CD1c-positive myeloid dendritic cell (primary cell): ENCODE measurements at regions not wholly inside any gene's neighbourhood (a gene's known extent, or its start where the extent isn't known, plus 50 kb on each side); places are given as distances from the start of the nearest gene placed in this dataset.

Experiments
- DNase-seq: peaks from one replicate; pipeline ENCODE4 v3.0.0-alpha.2; 2016; ENCODE audit errors: extremely low spot score

DNA sequence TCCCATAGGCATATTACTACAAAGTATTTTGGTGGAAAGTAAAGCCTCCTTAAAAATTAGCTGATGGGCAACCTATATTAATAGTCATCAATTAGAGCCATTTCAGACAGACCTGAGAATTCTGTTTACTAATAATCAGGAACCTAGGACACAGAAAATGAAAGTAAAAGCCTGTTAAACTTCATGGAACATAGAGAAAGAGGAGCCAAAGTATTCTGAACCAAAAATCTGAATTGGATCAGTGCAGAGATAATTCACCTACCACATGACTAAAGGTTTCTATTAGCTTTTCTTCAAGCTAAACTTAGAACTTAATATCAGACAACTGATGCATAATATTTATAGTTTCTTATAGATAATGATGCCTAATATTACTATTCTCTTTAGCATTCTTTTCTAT, 204.5 kb upstream of the RHOBTB1 start:
- DNase-seq = no peak

DNA sequence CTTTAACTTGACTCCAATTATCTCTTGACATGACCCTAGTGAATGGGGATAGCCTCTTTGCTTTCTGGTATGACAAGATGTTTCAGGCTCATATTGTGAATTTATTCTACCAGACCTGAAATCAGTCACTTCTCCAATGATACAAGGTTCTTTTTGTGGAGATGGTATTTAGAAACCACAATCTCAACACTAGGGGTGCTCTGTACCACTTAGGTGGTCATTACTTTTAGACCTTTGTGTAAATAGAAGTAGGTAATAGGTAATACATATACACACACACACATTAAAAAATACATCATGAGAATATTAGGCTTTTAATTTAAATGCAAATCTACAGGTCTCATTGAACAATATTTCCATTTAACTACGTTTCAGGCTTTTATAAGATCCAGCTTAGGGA, 199.0 kb upstream of the RHOBTB1 start:
- DNase-seq = no peak

DNA sequence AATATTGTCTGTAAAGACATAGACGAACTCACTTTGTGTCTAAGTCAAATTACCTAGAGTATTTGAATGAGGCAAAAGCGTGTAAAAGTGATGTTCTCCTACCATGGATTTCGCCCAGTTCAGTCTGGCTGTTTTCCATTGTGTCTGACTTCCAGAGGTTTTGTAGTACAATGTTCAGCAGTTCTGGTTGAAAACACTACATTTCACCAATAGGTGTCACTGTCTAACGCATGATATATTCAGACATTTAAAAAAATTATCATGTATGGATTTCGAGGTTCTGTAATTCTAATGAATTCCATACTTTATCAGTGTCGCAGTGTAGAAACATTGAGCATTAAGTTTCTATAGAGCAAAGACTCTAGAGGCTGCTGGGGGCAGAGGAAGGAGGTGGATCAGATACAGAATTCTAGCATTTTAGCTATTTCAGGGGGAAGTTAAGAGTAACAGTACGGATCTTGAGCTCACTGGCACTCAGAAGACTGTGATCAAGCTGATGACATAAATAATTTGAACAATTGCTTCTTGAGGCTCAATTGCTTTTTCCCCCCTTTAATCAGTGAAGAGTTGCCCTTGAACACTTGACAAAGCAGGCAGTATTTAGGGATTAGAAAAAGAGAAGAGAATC, 196.9 kb upstream of the RHOBTB1 start:
- peak; percentile 60 for DNase-seq

DNA sequence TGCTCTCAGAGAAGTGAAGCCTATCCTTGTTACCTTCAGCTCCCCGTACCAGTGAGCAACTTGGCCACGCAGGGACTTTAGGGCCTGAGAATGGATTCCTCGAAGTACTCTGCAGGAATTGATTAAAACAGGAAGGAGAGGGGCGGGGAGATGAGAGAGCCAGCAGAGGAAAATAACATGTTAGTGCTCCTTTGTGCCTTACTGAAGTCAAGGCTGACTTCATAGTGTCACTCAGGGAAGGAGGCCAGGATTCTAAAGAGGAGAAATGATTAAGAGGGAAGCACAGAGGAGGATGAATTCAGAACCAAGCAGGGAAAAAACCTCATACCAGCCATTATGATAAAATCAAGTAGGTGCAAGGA, 195.6 kb upstream of the RHOBTB1 start:
- DNase-seq = no peak

DNA sequence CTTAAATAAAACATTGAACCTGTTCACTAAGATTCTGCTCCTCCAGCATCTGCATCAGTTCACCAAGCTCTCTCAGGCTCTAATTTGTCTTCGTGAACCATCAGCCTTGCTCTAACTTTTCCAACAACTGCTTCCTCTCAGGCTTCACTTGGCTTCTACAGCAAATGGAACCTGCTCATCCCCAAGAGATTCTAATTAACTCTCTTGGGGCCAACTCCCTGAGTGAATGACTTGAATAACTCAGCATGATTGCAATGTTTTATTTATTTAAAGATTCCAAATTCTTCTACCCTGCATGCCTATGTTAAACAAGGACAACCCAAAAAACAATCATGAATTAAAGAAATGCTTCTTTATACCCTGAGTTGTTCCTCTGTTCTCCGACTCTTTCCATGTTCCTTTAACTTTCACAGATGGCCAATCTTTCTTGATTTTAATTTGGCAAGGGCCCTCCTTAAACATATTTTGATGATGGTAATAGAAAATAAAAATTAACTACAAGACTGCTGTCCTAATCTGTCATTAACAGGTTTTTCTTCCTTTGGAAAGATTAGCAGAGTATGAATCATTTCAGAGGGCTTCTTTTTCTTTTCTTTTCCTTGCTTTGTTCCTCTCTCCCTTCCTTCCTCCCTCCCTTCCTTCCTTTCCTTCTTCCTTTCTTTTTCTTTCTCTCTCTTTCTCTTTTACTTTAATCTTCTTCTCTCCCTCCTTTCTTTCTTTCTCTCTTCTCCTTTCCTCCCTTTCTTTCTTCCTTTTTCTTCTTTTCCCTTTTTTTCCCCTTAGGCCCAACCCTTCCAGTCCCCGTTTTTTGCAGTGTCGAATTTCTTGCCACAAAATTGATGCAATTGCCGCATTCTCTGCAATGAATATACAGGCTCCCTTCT, 195.0 kb upstream of the RHOBTB1 start:
- DNase-seq = no peak

DNA sequence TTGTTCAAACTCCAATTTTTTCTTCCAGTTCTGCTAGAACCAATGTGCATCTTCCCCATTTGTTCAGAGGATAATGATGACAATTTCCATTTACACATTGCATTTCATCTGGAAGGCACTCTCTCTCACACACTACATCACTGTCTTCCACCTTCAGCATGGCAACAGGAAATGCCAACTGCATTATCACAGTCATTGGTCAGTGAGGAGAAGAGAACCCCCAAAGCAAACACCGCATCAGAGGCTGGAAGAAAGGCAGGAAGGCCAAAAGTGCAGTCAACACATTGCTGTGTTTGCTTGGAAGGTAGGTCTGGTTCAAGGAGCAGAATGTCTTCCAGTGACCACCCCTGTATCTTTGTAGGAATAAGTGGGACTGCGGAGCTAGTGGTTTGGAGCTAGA, 192.2 kb upstream of the RHOBTB1 start:
- no peak for DNase-seq

DNA sequence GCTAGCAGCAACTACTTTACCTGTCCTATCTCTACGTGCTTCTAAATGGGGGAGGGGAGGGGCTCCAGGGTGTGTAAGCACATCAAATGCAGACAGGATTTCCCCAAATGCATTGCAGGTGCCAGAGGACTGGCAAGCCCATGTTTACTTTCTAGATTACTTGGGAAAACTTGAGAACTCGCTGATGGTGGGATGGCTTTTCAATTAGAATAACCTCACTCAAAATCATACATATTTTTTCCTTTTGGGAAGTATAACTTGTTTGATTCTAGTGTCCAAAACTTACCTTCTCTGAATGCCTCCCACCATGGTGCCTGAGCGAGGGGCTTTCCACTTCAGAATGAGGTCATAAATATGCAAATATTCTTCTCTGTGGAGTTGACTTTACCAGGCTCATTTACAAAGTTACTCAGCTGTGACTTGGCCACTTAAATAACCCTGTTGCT, 191.3 kb upstream of the RHOBTB1 start:
- DNase-seq = no peak

DNA sequence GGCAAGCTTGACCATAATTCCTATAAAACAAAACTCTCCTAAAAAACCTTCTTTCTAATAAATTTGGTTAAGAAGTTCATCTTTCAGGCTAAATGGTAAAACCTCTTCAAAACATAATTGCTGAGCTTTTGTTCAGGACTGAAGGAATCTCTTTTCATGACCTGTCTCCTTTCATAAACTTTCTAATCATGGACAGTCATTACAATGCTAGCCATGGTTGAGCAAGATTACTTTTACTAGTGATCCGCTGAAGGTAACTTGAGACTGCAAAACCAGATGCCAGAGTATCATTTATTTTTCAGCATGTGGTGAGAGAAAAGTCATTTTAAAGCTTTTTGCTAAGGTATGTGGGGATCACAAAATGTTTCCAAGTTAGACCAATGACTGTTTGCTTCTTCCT, 186.4 kb upstream of the RHOBTB1 start:
- DNase-seq = no peak

DNA sequence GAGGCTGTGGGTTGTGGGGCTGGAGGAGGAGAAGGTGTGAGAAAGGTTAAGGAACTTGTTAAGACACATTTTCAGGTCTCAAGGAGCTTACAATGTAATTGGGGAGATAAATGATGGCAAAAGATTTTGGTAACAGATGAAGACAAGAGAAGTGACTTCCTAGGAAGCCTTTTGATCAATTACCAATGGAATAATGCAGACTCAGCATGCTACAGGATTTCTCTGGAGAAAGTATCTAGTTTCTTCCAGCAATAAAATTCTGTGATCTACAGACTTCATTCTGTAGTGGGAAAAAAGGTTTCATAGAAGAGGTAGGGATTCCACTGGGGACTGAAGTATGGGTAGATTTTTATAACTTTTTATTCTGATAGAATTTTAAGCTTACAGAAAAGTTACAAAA, 184.2 kb upstream of the RHOBTB1 start:
- DNase-seq = no peak

DNA sequence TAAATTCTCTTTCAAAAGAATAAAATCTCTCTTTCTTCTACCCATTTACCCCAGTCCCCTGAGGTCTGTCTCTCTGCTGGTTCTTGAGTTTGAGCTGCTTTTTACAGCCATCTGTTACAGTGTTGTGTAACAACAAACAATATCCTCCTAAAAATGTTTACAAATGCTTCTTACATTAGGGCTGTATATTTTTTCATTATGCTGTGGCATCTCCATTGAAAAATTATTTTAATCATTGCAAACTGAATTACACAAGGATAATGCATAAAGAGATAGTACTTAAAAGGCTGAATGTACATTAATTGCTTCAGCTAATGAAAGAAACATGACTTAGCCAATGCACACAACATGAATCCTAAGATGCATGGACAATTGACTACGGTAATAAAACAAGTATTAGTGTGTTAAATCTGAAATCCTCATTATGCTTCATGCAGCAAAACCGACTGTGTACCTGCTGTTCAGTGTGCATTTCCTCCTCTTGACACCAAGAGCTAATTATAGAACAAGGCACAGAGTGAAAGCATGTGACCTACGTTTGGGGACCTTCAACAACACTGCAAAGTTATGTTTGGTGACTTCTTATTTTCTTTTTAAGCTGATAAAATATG, 181.7 kb upstream of the RHOBTB1 start:
- DNase-seq = no peak

DNA sequence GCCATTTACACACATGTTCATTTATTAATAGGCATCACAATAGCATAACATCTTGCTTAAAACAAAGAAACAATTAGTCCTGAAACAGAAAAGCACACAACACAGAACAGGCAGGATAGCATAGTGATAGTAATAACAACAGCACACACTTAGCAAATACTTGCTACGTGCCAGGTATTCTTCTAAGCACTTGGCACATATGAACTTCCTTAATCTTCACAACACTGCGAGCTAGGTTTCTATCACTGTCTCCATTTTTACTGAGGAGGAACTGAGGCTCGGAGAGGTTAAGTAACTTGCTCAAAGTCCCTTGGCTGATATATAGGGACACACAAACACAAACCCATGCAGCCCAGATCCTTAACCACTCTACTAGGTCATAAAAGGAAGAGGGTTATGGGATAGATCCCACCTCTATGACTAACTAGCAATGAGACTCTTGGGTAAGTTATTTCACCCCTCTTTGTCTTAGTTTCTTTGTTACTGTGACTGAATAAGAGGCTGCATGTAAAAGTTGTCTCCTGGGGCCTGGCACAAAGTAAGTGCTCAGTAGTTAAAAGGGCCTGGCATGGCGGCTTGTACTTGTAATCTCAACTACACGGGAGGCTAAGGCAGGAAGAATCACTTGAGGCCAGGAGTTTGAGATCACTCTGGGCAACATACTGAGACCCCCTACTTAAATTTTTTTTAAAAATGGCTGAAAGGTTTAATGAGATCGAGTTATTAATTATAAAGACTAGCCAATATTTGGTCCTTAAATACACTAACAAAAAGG, 181.0 kb upstream of the RHOBTB1 start:
- DNase-seq = no peak

DNA sequence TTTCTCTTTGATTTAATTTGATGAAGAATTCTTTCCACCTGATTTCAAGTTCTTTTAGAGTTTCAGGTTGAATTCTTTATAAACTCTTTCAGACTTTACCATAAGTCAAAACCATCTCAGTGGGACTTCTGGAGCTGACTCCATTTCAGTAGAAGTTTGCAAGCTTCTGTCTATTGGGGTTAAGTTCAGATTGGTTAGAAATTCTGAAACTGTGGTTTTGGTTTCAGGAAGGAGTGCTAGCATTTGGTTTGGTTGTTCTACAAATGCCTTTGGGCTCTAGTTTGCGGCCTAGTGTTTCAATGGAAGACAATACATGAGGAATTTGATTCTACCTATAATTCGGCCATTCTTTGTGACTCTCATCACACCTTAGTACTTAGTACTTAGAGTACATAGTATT, 176.8 kb upstream of the RHOBTB1 start:
- DNase-seq = no peak

DNA sequence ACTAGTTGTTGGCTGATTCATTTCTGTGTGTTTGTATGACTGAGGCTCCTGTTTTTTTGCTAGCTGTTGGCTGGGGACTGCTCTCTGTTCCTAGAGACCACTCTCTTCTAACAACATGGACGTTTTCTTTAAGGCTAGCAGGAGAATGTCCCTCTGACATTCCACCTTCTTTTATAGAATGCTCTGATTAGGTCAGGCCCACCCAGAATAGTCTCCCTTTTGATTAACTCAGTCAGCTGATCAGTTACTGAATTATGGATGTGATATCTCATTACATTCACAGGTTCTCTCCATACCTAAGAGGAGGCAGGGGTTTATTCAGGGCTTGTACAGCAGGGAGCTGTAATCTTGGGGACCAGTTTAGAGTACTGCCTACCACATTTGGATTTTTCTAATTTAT, 175.6 kb upstream of the RHOBTB1 start:
- DNase-seq = no peak

DNA sequence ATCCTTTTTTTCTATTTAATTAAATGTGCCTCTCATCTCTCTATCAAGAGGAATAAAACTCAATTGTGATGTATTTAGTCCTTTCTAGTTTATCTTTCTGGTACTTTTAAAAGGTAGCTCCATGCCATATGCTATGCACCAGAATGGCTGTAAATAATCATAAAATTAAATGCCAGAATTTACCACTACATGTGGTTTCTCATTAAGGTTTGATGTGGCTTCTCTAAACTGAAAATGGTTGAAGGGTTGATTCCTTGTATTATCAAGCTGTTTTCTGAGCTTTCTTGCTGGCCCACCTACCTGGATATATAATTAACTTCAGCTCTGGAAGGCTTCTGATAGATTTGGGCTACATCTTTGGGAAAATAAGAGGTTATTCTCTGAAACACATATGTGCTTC, 171.9 kb upstream of the RHOBTB1 start:
- DNase-seq = no peak

DNA sequence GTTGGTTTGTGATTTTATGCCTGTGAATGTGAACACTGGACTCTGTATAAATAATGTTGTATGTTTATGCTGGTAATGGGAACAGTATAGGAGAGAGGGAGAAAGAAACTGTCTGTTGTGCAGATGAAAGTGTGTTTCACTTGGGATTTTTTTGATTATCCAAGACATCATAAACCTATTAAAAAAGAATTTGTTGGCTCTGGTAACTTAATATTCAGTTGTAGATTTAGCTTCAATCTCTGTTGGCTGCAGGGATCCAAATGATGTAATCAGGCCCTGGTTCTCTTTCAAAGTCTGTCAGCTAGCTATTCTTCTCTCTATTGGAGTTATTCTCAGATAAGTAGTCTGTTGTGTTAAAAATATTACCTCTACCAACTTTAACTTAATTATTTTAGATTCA, 168.8 kb upstream of the RHOBTB1 start:
- DNase-seq = no peak

DNA sequence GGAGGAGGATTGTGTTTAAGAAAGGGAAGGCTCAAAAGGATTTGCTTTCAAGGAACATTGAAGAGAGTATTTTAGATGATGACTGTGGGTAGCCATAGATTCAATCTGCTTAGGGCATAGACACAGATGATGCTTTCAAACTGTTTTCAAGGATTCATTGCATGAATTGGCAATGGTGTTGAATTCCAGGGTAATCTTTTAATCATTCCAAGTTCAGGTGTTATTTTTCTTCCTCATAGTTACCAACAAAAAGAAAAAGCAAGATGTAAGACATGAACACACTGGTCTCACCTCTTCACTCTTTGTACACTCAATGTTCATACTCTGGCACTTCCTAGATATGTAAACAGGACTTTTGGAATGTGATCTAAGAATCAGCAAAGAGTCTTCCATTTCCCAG, 167.0 kb upstream of the RHOBTB1 start:
- DNase-seq = no peak

DNA sequence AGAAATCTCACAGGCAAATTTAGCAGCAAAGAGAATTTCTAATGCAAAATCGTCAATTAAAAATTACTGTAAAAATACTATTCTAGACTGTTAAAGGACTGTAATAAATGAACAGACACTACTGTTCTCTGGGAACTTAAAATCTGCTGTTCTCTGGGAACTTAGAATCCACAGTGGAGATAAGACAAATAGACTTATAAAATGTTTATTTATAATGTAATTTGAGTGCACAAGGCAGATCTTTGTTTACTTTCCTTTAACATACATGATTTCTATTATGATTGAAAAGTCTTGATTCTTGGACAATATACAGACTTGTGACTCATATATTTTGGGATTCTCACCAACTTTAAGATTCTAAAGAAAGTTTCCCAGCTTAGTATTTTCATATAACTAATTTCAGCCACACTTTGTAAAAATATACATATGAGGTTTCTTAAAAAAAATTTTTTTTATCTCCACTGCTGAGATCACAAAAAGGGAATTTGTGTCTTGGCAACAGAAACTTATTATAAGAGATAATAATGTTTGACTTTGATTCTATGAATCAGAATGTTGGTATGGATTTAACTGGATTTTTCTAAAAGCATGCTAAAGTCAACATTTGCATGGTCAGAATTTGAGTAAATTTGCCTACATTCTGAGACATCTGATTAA, 166.3 kb upstream of the RHOBTB1 start:
- no peak for DNase-seq

DNA sequence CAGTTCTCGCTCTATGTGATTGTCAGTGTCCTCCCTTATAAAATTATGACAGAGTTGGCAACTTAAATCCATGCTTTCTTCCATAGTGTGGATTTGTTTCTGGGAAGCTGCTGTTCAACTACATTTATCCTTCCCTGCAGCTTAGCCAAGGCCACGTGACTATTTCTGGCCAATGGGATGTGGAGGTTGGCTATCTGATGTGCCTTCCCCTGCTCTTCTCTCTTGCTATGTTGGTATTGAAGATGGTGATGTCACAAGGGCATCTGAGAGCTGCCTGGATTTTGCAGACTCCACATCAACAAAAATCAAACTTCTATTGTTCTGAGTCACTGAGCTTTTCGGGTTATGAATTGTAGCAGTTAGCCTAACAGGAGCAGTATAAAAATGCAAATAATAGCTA, 164.9 kb upstream of the RHOBTB1 start:
- DNase-seq = no peak

DNA sequence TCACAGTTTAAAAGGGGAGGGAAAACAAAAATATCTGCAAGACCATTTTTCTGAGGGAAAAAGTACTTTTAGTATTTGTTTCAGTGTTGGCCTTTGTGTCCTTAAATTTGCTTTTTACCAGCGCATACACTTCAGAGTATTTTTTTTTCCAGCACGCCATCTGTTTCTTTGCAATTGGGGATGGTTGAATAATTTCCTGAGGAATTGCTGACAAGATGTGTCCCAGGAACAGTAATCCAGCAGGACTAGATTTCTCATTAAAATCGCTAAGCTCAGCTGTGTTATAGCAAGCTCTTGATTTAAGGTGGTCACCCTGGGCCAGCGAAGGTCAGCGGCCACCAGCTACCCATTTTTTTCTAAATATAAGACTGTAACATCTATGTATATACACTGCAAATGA, 156.9 kb upstream of the RHOBTB1 start:
- no peak for DNase-seq

DNA sequence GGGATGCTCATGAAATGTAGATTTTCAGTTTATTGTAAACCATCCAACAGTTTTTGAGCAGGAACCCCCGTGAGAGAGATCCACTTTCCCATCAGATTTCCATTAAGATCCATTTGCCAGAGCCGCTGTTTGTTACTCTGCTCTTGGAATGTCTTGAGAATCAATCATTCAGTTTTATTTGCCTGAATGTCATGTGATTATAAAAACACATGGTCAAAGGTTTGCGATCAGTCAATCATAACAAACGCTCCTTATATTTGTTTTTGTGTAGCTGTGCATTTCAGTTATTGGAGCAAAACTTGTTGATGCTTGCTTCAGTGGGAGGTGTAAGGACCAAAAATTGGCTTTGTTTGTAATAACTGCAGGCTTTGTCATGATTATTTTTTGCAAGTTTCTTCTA, 155.8 kb upstream of the RHOBTB1 start:
- no peak for DNase-seq

DNA sequence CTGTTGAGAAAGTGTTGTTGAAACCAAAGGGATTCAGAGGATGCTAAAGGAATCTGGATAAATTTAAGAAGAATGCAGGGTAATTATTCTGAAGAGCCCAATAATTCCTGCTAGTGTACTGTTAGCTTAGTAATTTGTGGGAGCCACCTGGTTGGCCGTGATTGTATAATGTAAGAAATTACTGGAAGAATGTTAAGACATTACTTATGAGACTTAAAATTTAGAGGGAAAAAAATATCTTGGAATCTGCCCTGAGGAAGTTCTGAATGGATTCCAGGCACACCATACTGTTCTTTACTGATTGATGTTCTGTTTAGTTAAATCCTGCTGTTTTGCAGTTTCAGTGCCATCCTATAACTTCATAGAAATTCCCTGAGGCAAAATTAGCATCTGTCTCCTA, 155.0 kb upstream of the RHOBTB1 start:
- DNase-seq = no peak

DNA sequence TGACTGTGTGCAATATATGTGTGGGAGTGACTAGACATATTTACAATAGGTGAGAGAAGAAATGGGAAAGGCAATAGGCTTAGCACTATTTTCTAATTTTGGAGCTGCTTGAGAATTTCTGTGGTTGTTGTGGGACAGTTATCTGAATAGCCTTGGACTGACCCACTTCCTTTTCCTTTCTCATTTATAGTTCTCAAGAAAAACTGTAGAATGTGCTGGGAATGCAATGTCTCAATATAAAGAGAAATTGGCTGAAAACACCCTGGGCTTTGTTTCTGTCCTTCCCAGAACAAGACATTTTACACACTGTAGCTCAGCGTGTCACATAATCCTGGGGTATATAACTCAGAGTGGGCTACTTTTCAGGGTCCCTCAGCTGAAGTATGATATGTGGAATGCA, 153.0 kb upstream of the RHOBTB1 start:
- no peak for DNase-seq
